ENCODE measurements at regions not wholly inside any gene's neighbourhood (a gene's known extent, or its start where the extent isn't known, plus 50 kb on each side); places are given as distances from the start of the nearest gene placed in this dataset.
A peak's percentile ranks its signal among the peaks of the same experiment; 100 is the strongest.
"Not testable (repeated sequence)": the region's sequence is repeated elsewhere in the genome, so short reads cannot be mapped to it uniquely, and the experiment has no call there.

DNA sequence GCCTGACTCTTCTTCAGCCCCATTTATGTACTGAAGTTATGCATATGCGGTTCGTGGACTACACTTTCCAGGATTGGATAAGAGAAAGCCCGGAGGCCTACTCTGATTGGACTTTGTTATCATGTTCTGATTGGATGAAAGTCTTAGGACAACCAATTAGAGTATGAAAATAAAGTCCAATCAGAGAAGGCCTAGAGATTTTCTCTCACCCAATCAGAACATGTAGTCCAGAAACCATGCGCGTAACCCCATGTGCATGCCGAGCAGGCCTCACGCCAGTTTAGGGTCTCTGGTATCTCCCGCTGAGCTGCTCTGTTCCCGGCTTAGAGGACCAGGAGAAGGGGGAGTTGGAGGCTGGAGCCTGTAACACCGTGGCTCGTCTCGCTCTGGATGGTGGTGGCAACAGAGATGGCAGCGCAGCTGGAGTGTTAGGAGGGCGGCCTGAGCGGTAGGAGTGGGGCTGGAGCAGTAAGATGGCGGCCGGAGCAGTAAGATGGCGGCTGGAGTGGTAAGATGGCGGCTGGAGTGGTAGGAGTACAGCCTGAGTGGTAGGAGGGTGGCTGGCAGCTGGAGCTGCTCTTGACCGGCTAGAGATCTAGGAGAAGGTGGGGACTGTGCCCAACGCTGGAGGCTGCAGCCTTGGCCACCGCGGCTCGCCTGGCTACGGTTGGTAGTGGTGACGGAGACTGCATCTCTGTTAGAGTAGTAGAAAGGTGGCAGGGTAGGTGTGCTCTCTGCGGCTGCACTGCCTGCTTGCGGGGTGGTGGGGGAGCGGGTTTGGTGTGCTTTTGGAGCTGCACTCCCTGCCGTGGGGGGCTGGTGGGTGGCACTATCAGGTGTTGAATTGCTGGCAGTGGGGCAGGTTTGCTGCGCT, 107.9 kb upstream of the TPTE start:
- H3K4me3 ChIP-seq (ENCODE audit: low read depth in 1 of 2, low read length in 2 of 2); H3K9ac ChIP-seq (ENCODE audit: low read depth, low read length); ATAC-seq (ENCODE audit: insufficient read depth, low read depth); DNase-seq; H3K4me2 ChIP-seq (ENCODE audit: insufficient read depth, low read length); H3K27me3 ChIP-seq (ENCODE audit: insufficient read depth, low read length, poor library complexity); H4K20me1 ChIP-seq (ENCODE audit: insufficient read depth, low read length); H3K27ac ChIP-seq (ENCODE audit: low read length); H3K79me2 ChIP-seq (ENCODE audit: insufficient read depth, low read length); H3K36me3 ChIP-seq (ENCODE audit: insufficient read depth, low read length); H2AFZ ChIP-seq (ENCODE audit: low read depth, low read length); H3K4me1 ChIP-seq (ENCODE audit: insufficient read depth, low read length): not testable (repeated sequence)
- peaks cover 30% of the 10 kb centered on the region for H3K9me3 ChIP-seq (ENCODE audit: insufficient read depth, low read length, severe bottlenecking)

DNA sequence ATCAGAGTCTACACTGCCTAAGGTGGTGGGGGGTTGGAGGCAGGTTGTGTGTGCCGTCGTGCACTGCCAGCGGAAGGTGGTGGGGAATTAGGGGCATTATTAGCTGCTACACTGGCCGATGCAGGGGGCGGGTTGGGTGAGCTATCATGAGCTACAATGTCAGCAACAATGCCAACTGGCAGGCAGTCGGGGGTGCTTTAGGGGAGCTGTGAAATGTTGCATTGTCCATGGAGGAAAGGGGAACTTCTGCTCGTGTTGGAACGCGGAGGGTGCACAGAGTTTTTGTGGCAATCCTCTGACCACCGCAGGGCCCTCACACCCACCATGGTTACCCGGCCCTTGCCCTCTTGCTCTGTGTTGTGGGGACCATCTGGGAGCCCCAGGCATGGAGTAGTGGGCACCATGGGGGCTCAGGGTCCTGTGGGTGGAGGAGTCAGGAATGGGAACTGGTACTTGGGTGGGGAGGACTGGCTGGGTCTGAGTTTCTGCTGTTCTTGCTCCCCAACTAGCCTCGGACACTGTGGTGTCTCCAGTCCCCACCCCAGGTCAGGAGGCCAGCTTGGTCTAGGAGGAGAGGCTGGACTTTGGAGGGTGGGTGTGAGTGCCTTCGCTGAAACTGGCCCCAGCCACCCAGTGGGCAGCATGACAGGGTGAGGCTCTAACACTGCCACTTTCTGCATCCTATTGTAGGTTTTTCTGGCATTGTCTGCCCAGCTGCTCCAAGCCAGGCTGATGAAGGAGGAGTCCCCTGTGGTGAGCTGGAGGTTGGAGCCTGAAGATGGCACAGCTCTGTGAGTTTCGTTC, 107.1 kb upstream of the TPTE start:
- not testable (repeated sequence) for H3K4me1 ChIP-seq (ENCODE audit: insufficient read depth, low read length); DNase-seq; H3K4me3 ChIP-seq (ENCODE audit: low read depth in 1 of 2, low read length in 2 of 2); H3K36me3 ChIP-seq (ENCODE audit: insufficient read depth, low read length); H3K9ac ChIP-seq (ENCODE audit: low read depth, low read length); H4K20me1 ChIP-seq (ENCODE audit: insufficient read depth, low read length); H2AFZ ChIP-seq (ENCODE audit: low read depth, low read length); ATAC-seq (ENCODE audit: insufficient read depth, low read depth); H3K27me3 ChIP-seq (ENCODE audit: insufficient read depth, low read length, poor library complexity); H3K79me2 ChIP-seq (ENCODE audit: insufficient read depth, low read length); H3K4me2 ChIP-seq (ENCODE audit: insufficient read depth, low read length); H3K27ac ChIP-seq (ENCODE audit: low read length)
- H3K9me3 ChIP-seq (ENCODE audit: insufficient read depth, low read length, severe bottlenecking) = peaks cover 37% of the 10 kb centered on the region

DNA sequence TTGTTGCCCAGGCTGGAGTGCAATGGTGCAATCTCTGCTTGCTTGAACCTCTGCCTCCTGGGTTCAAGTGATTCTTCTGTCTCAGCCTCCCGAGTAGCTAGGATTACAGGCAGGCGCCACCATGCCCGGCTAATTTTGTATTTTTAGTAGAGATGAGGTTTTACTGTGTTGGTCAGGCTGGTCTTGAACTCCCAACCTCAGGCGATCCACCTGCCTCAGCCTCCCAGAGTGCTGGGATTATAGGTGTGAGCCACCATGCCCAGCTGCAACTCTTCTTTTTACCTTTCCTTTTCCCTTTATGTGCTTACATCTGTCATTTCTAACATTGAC, 106.5 kb upstream of the TPTE start:
- not testable (repeated sequence) for H3K4me1 ChIP-seq (ENCODE audit: insufficient read depth, low read length); H3K9ac ChIP-seq (ENCODE audit: low read depth, low read length)

DNA sequence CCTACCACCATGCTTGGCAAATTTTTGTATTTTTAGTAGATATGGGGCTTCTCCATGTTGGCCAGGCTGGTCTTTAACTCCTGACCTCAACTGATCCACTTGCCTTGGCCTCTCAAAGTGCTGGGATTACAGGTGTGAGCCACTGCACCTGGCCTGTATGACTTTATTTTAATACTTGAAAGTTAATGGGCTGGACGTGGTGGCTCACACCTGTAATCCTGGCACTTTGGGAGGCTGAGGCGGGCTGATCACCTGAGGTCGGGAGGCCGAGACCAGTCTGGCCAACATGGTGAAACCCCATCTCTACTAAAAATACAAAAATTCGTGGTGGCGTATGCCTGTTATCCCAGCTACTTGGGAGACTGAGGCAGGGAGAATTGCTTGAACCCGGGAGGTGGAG, 105.9 kb upstream of the TPTE start:
- H3K4me2 ChIP-seq (ENCODE audit: insufficient read depth, low read length); H2AFZ ChIP-seq (ENCODE audit: low read depth, low read length); H4K20me1 ChIP-seq (ENCODE audit: insufficient read depth, low read length); ATAC-seq (ENCODE audit: insufficient read depth, low read depth); H3K36me3 ChIP-seq (ENCODE audit: insufficient read depth, low read length); H3K27ac ChIP-seq (ENCODE audit: low read length); H3K79me2 ChIP-seq (ENCODE audit: insufficient read depth, low read length); DNase-seq; H3K4me3 ChIP-seq (ENCODE audit: low read depth in 1 of 2, low read length in 2 of 2); H3K4me1 ChIP-seq (ENCODE audit: insufficient read depth, low read length); H3K9ac ChIP-seq (ENCODE audit: low read depth, low read length); H3K27me3 ChIP-seq (ENCODE audit: insufficient read depth, low read length, poor library complexity): not testable (repeated sequence)
- H3K9me3 ChIP-seq (ENCODE audit: insufficient read depth, low read length, severe bottlenecking) = peaks cover 41% of the 10 kb centered on the region

More for the DNA sequence above, 106.5 kb upstream of the TPTE start:
- H3K27me3 ChIP-seq (ENCODE audit: insufficient read depth, low read length, poor library complexity); H4K20me1 ChIP-seq (ENCODE audit: insufficient read depth, low read length); H2AFZ ChIP-seq (ENCODE audit: low read depth, low read length); H3K4me2 ChIP-seq (ENCODE audit: insufficient read depth, low read length); H3K36me3 ChIP-seq (ENCODE audit: insufficient read depth, low read length); H3K27ac ChIP-seq (ENCODE audit: low read length); H3K79me2 ChIP-seq (ENCODE audit: insufficient read depth, low read length); ATAC-seq (ENCODE audit: insufficient read depth, low read depth); H3K4me3 ChIP-seq (ENCODE audit: low read depth in 1 of 2, low read length in 2 of 2); DNase-seq: not testable (repeated sequence)
- peaks cover 40% of the 10 kb centered on the region for H3K9me3 ChIP-seq (ENCODE audit: insufficient read depth, low read length, severe bottlenecking)

DNA sequence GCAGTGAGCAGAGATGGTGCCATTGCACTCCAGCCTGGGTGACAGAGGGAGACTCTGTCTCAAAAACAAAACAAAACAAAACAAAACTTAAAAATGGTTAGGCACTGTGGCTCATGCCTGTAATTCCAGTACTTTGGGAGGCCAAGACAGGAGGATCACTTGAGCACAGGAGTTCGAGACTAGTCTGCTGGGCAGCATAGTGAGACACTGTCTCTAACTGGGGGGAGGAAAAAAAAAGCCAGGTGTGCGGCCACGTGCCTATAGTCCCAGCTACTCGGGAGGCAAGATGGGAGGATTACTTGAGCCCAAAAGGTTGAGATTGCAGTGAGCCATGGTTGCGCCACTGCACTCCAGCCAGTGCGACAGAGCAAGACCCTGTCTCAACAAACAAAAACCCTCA, 105.5 kb upstream of the TPTE start:
- not testable (repeated sequence) for H2AFZ ChIP-seq (ENCODE audit: low read depth, low read length); H3K4me1 ChIP-seq (ENCODE audit: insufficient read depth, low read length); H3K4me3 ChIP-seq (ENCODE audit: low read depth in 1 of 2, low read length in 2 of 2); H3K79me2 ChIP-seq (ENCODE audit: insufficient read depth, low read length); DNase-seq; H3K36me3 ChIP-seq (ENCODE audit: insufficient read depth, low read length); H3K4me2 ChIP-seq (ENCODE audit: insufficient read depth, low read length); H3K9ac ChIP-seq (ENCODE audit: low read depth, low read length); H3K27me3 ChIP-seq (ENCODE audit: insufficient read depth, low read length, poor library complexity); H4K20me1 ChIP-seq (ENCODE audit: insufficient read depth, low read length); H3K27ac ChIP-seq (ENCODE audit: low read length)
- ATAC-seq (ENCODE audit: insufficient read depth, low read depth) = 0 out of 3 replicates have a peak, but pooled peaks have one; percentile 29
- H3K9me3 ChIP-seq (ENCODE audit: insufficient read depth, low read length, severe bottlenecking) = peaks cover 44% of the 10 kb centered on the region

DNA sequence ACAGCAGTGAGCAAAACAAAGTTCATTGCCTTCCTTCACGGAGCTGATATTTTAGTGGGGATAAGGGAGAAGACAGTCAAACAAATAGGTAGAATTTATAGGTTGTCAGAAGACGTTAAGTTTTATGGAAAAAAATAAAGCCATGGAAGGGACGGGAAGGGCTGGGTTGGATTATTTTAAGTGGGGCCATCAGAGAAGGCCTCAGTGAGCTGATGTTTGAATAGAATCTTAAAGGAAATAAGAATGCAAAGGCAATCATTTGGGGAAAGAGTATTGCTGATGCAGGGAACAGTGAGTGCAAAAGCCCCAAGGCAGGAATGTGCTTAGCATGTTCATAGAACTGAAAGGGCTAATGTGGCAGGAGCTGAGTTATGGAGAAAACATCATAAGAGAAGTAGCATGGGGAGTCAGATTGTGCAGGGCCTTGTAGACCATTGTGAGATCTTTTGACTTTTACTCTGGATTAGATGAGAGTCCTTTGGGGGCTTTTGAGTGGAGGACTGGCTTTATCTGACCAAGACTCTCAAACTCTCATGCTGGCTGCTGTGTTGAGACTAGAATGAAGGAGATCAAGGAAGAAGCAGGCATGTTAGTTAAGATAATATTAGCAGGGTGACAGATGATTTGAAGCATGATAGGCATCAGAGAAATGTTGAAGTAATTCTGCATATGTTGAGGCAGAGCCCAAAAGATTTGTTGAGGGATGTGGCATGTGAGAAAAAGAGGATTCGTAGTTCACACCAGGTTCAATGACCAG, 104.5 kb upstream of the TPTE start:
- H4K20me1 ChIP-seq (ENCODE audit: insufficient read depth, low read length); H3K4me3 ChIP-seq (ENCODE audit: low read depth in 1 of 2, low read length in 2 of 2); H3K4me1 ChIP-seq (ENCODE audit: insufficient read depth, low read length); DNase-seq; H3K27ac ChIP-seq (ENCODE audit: low read length); H3K36me3 ChIP-seq (ENCODE audit: insufficient read depth, low read length); H3K9ac ChIP-seq (ENCODE audit: low read depth, low read length); H3K27me3 ChIP-seq (ENCODE audit: insufficient read depth, low read length, poor library complexity); H3K79me2 ChIP-seq (ENCODE audit: insufficient read depth, low read length); H2AFZ ChIP-seq (ENCODE audit: low read depth, low read length); H3K4me2 ChIP-seq (ENCODE audit: insufficient read depth, low read length): not testable (repeated sequence)
- peaks cover 44% of the 10 kb centered on the region for H3K9me3 ChIP-seq (ENCODE audit: insufficient read depth, low read length, severe bottlenecking)
- peak; percentile 28; the same call in 1 of the 3 replicates for ATAC-seq (ENCODE audit: insufficient read depth, low read depth)

DNA sequence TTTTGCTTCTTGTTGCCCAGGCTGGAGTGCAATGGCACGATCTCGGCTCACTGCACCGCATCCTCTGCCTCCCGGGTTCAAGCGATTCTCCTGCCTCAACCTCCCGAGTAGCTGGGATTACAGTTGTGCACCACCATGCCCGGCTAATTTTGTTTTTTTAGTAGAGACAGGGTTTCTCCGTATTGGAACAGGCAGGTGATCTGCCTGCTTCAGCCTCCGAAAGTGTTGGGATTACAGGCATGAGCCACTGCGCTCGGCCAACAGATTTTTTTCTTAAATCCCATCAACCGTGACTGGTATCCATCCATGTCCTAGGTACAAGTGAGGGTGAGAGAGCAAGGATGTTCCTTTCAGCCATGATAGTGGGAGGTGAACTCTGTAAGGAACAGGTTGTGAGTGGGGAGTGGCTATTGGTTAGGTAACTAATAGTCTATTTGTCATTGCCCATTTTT, 103.8 kb upstream of the TPTE start:
- H3K36me3 ChIP-seq (ENCODE audit: insufficient read depth, low read length); ATAC-seq (ENCODE audit: insufficient read depth, low read depth); H3K4me1 ChIP-seq (ENCODE audit: insufficient read depth, low read length); H3K27ac ChIP-seq (ENCODE audit: low read length); H3K27me3 ChIP-seq (ENCODE audit: insufficient read depth, low read length, poor library complexity); H3K9ac ChIP-seq (ENCODE audit: low read depth, low read length); H4K20me1 ChIP-seq (ENCODE audit: insufficient read depth, low read length); H3K79me2 ChIP-seq (ENCODE audit: insufficient read depth, low read length); H3K4me3 ChIP-seq (ENCODE audit: low read depth in 1 of 2, low read length in 2 of 2); DNase-seq; H2AFZ ChIP-seq (ENCODE audit: low read depth, low read length); H3K4me2 ChIP-seq (ENCODE audit: insufficient read depth, low read length): not testable (repeated sequence)
- peaks cover 44% of the 10 kb centered on the region for H3K9me3 ChIP-seq (ENCODE audit: insufficient read depth, low read length, severe bottlenecking)
